Natural killer cell treated with Interleukin-12 subunit alpha and Interleukin-12 subunit beta and Interleukin-15 and Interleukin-18, amount 100 ng/mL, for 72 hours (primary cell): ENCODE measurements at regions not wholly inside any gene's neighbourhood (a gene's known extent, or its start where the extent isn't known, plus 50 kb on each side); places are given as distances from the start of the nearest gene placed in this dataset.
A peak's percentile ranks its signal among the peaks of the same experiment; 100 is the strongest.
"Not testable (repeated sequence)": the region's sequence is repeated elsewhere in the genome, so short reads cannot be mapped to it uniquely, and the experiment has no call there.

Experiments used
- ATAC-seq, 2 donors: fragments of 150-1000 bp; cut with Tn5 transposase in 1 of 2; sonication (Bioruptor Pico), chemical (Tn5 transposase) in 1 of 2; 2 replicates each; pipeline ENCODE4 v1.10.0; 2021
- DNase-seq: peaks from one replicate; pipeline ENCODE4 v3.0.0; 2022; ENCODE audit warnings: low spot score
- H3K27ac Mint-ChIP-seq, 2 donors: 1 replicate in 1 of 2; 2 replicates in 1 of 2; pipeline ENCODE4 v1.8.0; 2022; ENCODE audit warnings: mixed read lengths in 2 of 2, mild to moderate bottlenecking in 1 of 2, moderate library complexity in 1 of 2
- H3K27me3 Mint-ChIP-seq, 2 donors: 1 replicate in 1 of 2; 2 replicates in 1 of 2; pipeline ENCODE4 v1.8.0; 2022; ENCODE audit warnings: mixed read lengths in 2 of 2
- H3K36me3 Mint-ChIP-seq: one replicate; pipeline ENCODE4 v1.8.0; 2022; ENCODE audit warnings: mixed read lengths
- H3K4me1 Mint-ChIP-seq, 2 donors: 1 replicate in 1 of 2; 2 replicates in 1 of 2; pipeline ENCODE4 v1.8.0; 2022; ENCODE audit warnings: low read depth in 2 of 2, mixed read lengths in 2 of 2, mild to moderate bottlenecking in 1 of 2
- H3K4me3 Mint-ChIP-seq: one replicate; pipeline ENCODE4 v1.8.0; 2022; ENCODE audit warnings: mixed read lengths
- H3K9me3 Mint-ChIP-seq: 2 replicates; pipeline ENCODE4 v1.8.0; 2022; ENCODE audit warnings: mixed read lengths

GRCh38 chr5:91297994-91298393, 85.1 kb downstream of the ARRDC3 start:
- H3K27ac Mint-ChIP-seq, result no peak overlapping the region

GRCh38 chr5:91296674-91297143, 86.4 kb downstream of the ARRDC3 start:
- Mint-ChIP-seq H3K27ac (peak overlapping the region in 1 of 2 donors; percentile 14), H3K27me3 (no peaks in the 10 kb centered on the region), H3K9me3 (no peaks in the 10 kb centered on the region), H3K4me3 (no peak overlapping the region), H3K36me3 (no peaks in the 10 kb centered on the region), H3K4me1 (peaks cover 18 to 19% of the 10 kb centered on the region in 2 donors)
- DNase-seq (no peak), ATAC-seq (no peak)

More at GRCh38 chr5:91297994-91298393, 85.1 kb downstream of the ARRDC3 start:
- peaks cover 5 to 10% of the 10 kb centered on the region in 2 donors for H3K4me1 Mint-ChIP-seq
- ATAC-seq, result no peak
- H3K36me3 Mint-ChIP-seq, result no peaks in the 10 kb centered on the region
- H3K4me3 Mint-ChIP-seq, result no peak overlapping the region
- H3K9me3 Mint-ChIP-seq, result no peaks in the 10 kb centered on the region
- no peaks in the 10 kb centered on the region for H3K27me3 Mint-ChIP-seq
- no peak for DNase-seq

- not testable (repeated sequence) for H3K27me3 Mint-ChIP-seq, ATAC-seq, DNase-seq, H3K9me3 Mint-ChIP-seq, H3K36me3 Mint-ChIP-seq, H3K4me3 Mint-ChIP-seq
- H3K4me1 Mint-ChIP-seq, result peaks cover 18 to 19% of the 10 kb centered on the region in 2 donors
- peak overlapping the region in 1 of 2 donors; percentile 12 for H3K27ac Mint-ChIP-seq
These were observed 87.0 kb downstream of the ARRDC3 start for GRCh38 chr5:91296102-91296501.

GRCh38 chr5:91293131-91293530, 90.0 kb downstream of the ARRDC3 start:
- H3K4me3 Mint-ChIP-seq, result peak overlapping the region; percentile 18
- H3K27me3 Mint-ChIP-seq, result no peaks in the 10 kb centered on the region
- no peaks in the 10 kb centered on the region for H3K36me3 Mint-ChIP-seq
- DNase-seq, result no peak
- peaks cover 18 to 20% of the 10 kb centered on the region in 2 donors for H3K4me1 Mint-ChIP-seq
- no peaks in the 10 kb centered on the region for H3K9me3 Mint-ChIP-seq
- ATAC-seq, result peak; percentile 85 to 89
- peak overlapping the region; percentile 36 to 88 for H3K27ac Mint-ChIP-seq

- Mint-ChIP-seq H3K4me3 (peak overlapping the region; percentile 18), H3K27me3 (no peaks in the 10 kb centered on the region), H3K9me3 (no peaks in the 10 kb centered on the region), H3K36me3 (no peaks in the 10 kb centered on the region), H3K27ac (peak overlapping the region; percentile 36 to 88), H3K4me1 (peaks cover 18 to 20% of the 10 kb centered on the region in 2 donors)
- ATAC-seq (peak in 1 of 2 donors; percentile 36), DNase-seq (no peak)
These were observed 91.2 kb downstream of the ARRDC3 start for GRCh38 chr5:91291628-91292569.

GRCh38 chr5:91288118-91288916, 94.8 kb downstream of the ARRDC3 start:
- H3K27ac Mint-ChIP-seq, result peak overlapping the region in 1 of 2 donors; percentile 54
- H3K27me3 Mint-ChIP-seq, result no peaks in the 10 kb centered on the region
- no peak overlapping the region for H3K4me3 Mint-ChIP-seq
- no peak for DNase-seq
- peaks cover 12% of the 10 kb centered on the region for H3K36me3 Mint-ChIP-seq
- H3K4me1 Mint-ChIP-seq, result peaks cover 34 to 40% of the 10 kb centered on the region in 2 donors
- ATAC-seq, result no peak
- peaks cover 5% of the 10 kb centered on the region for H3K9me3 Mint-ChIP-seq

GRCh38 chr5:91285062-91285461, 98.1 kb downstream of the ARRDC3 start:
- H3K4me1 Mint-ChIP-seq, result peaks cover 42 to 44% of the 10 kb centered on the region in 2 donors
- not testable (repeated sequence) for ATAC-seq, H3K4me3 Mint-ChIP-seq, H3K27me3 Mint-ChIP-seq, DNase-seq, H3K9me3 Mint-ChIP-seq
- H3K27ac Mint-ChIP-seq, result peak overlapping the region; percentile 42 to 64
- peaks cover 20% of the 10 kb centered on the region for H3K36me3 Mint-ChIP-seq

- Mint-ChIP-seq H3K27ac (peak overlapping the region; percentile 42 to 100), H3K36me3 (peaks cover 20% of the 10 kb centered on the region), H3K4me3 (no peak overlapping the region), H3K4me1 (peaks cover 48 to 54% of the 10 kb centered on the region in 2 donors), H3K9me3 (peaks cover 5% of the 10 kb centered on the region), H3K27me3 (no peaks in the 10 kb centered on the region)
- ATAC-seq (no peak), DNase-seq (no peak)
These were observed 99.2 kb downstream of the ARRDC3 start for GRCh38 chr5:91283899-91284298.

- DNase-seq, result no peak
- Mint-ChIP-seq H3K4me3 (peak overlapping the region; percentile 12), H3K4me1 (peaks cover 48 to 54% of the 10 kb centered on the region in 2 donors), H3K27ac (peak overlapping the region; percentile 42 to 100), H3K36me3 (peaks cover 20% of the 10 kb centered on the region), H3K9me3 (peaks cover 5% of the 10 kb centered on the region), H3K27me3 (no peaks in the 10 kb centered on the region)
- ATAC-seq, result no peak
These were observed 99.8 kb downstream of the ARRDC3 start for GRCh38 chr5:91283326-91283725.

- H3K4me1 Mint-ChIP-seq, result peaks cover 48 to 54% of the 10 kb centered on the region in 2 donors
- no peak for DNase-seq
- H3K4me3 Mint-ChIP-seq, result no peak overlapping the region
- ATAC-seq, result no peak
- H3K27me3 Mint-ChIP-seq, result no peaks in the 10 kb centered on the region
- peaks cover 5% of the 10 kb centered on the region for H3K9me3 Mint-ChIP-seq
- H3K27ac Mint-ChIP-seq, result peak overlapping the region; percentile 42 to 100
- peaks cover 20% of the 10 kb centered on the region for H3K36me3 Mint-ChIP-seq
These were observed 100.9 kb downstream of the ARRDC3 start for GRCh38 chr5:91282210-91282609.

- peaks cover 48 to 54% of the 10 kb centered on the region in 2 donors for H3K4me1 Mint-ChIP-seq
- H3K27me3 Mint-ChIP-seq, result no peaks in the 10 kb centered on the region
- DNase-seq (no peak), ATAC-seq (no peak)
- peak overlapping the region; percentile 89 for H3K4me3 Mint-ChIP-seq
- peak overlapping the region; percentile 99 to 100 for H3K27ac Mint-ChIP-seq
- H3K36me3 Mint-ChIP-seq, result peaks cover 20% of the 10 kb centered on the region
- H3K9me3 Mint-ChIP-seq, result peaks cover 5% of the 10 kb centered on the region
These were observed 101.7 kb downstream of the ARRDC3 start for GRCh38 chr5:91281401-91281800.

GRCh38 chr5:91280362-91281269, 102.5 kb downstream of the ARRDC3 start:
- H3K27ac Mint-ChIP-seq, result peak overlapping the region; percentile 99 to 100
- peak overlapping the region; percentile 89 for H3K4me3 Mint-ChIP-seq
- H3K9me3 Mint-ChIP-seq, result peaks cover 5% of the 10 kb centered on the region
- peaks cover 20% of the 10 kb centered on the region for H3K36me3 Mint-ChIP-seq
- H3K4me1 Mint-ChIP-seq, result peaks cover 43 to 51% of the 10 kb centered on the region in 2 donors
- H3K27me3 Mint-ChIP-seq, result no peaks in the 10 kb centered on the region
- ATAC-seq, result peak; percentile 96 to 97
- DNase-seq, result peak; percentile 97

GRCh38 chr5:91277840-91278239, 105.3 kb downstream of the ARRDC3 start:
- H3K27ac Mint-ChIP-seq, result peak overlapping the region; percentile 31 to 51
- ATAC-seq, result no peak

More at GRCh38 chr5:91277840-91278239, 105.3 kb downstream of the ARRDC3 start:
- Mint-ChIP-seq H3K36me3 (peaks cover 9% of the 10 kb centered on the region), H3K9me3 (no peaks in the 10 kb centered on the region), H3K4me1 (peaks cover 28 to 37% of the 10 kb centered on the region in 2 donors), H3K27me3 (no peaks in the 10 kb centered on the region), H3K4me3 (no peak overlapping the region)
- DNase-seq, result no peak
